ENCODE measurements at regions not wholly inside any gene's neighbourhood (a gene's known extent, or its start where the extent isn't known, plus 50 kb on each side); places are given as distances from the start of the nearest gene placed in this dataset.
"Not testable (repeated sequence)": the region's sequence is repeated elsewhere in the genome, so short reads cannot be mapped to it uniquely, and the experiment has no call there.

GRCh38 chr2:111412841-111413650, 292.3 kb downstream of the BCL2L11 start:
- in situ Hi-C loops (cut with MboI); DNase-seq: not testable (repeated sequence)
- WGBS, 2 experiments (ENCODE audit: low coverage in 1 of 2, low lambda C conversion rate in 2 of 2, missing lambda C conversion rate in 2 of 2): 93 to 94% methylated on average over 10 to 12 of the region's 12 CpGs

DNA sequence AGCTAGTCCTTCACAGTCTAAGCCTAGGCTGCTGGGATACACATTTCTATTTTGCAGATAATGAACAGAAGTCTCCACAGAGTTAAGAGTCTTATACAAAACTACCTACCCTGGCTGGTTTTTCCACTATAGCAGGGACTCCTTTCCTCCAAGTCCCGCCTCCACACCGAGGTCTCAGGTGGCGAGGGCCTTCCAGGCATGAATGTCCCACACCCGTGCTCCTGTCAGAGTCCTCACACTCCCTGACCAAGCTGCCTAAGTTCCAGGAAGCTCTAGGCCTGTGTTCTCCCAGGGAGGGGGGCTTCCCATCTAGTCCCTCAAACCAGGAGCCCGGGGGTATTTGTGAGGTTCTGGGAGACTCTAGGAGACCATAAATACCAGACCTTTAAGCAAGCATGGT, 293.2 kb downstream of the BCL2L11 start:
- H3K4me2 ChIP-seq (ENCODE audit: unreplicated experiment); H3K4me3 ChIP-seq; H3K9me2 ChIP-seq (ENCODE audit: insufficient read depth); H2AFZ ChIP-seq; H3K9ac ChIP-seq; H3K4me1 ChIP-seq (ENCODE audit: insufficient read depth); in situ Hi-C loops (cut with MboI); H3K27me3 ChIP-seq (replicated peaks; ENCODE audit: insufficient read depth); H3F3A ChIP-seq (ENCODE audit: insufficient read depth); H3K36me3 ChIP-seq (ENCODE audit: low read depth); H4K20me1 ChIP-seq (ENCODE audit: insufficient read depth); DNase-seq; H3K27ac ChIP-seq; H3K9me3 ChIP-seq (ENCODE audit: low read depth): not testable (repeated sequence)
- WGBS, 2 experiments (ENCODE audit: low coverage in 1 of 2, low lambda C conversion rate in 2 of 2, missing lambda C conversion rate in 2 of 2): 93 to 98% methylated on average over 5 of the region's 5 CpGs
- H3K79me2 ChIP-seq (ENCODE audit: insufficient read depth): peaks cover 34% of the 10 kb centered on the region

More at GRCh38 chr2:111412841-111413650, 292.3 kb downstream of the BCL2L11 start:
- not testable (repeated sequence) for H2AFZ ChIP-seq; H3K27ac ChIP-seq; H3K36me3 ChIP-seq (ENCODE audit: low read depth); H3K9me3 ChIP-seq (ENCODE audit: low read depth); H4K20me1 ChIP-seq (ENCODE audit: insufficient read depth); H3K4me3 ChIP-seq; H3F3A ChIP-seq (ENCODE audit: insufficient read depth); H3K4me2 ChIP-seq (ENCODE audit: unreplicated experiment); H3K9me2 ChIP-seq (ENCODE audit: insufficient read depth); H3K4me1 ChIP-seq (ENCODE audit: insufficient read depth); H3K27me3 ChIP-seq (replicated peaks; ENCODE audit: insufficient read depth); H3K9ac ChIP-seq
- peaks cover 31% of the 10 kb centered on the region for H3K79me2 ChIP-seq (ENCODE audit: insufficient read depth)

GRCh38 chr2:111415765-111416743, 295.3 kb downstream of the BCL2L11 start:
- H3K4me2 ChIP-seq (ENCODE audit: unreplicated experiment); H3K4me1 ChIP-seq (ENCODE audit: insufficient read depth); H2AFZ ChIP-seq; H3F3A ChIP-seq (ENCODE audit: insufficient read depth); DNase-seq; H3K27ac ChIP-seq; in situ Hi-C loops (cut with MboI); H3K9me3 ChIP-seq (ENCODE audit: low read depth); H3K9me2 ChIP-seq (ENCODE audit: insufficient read depth); H3K27me3 ChIP-seq (replicated peaks; ENCODE audit: insufficient read depth); H3K36me3 ChIP-seq (ENCODE audit: low read depth); H3K9ac ChIP-seq; H4K20me1 ChIP-seq (ENCODE audit: insufficient read depth); H3K4me3 ChIP-seq: not testable (repeated sequence)
- peaks cover 48% of the 10 kb centered on the region for H3K79me2 ChIP-seq (ENCODE audit: insufficient read depth)
- WGBS, 2 experiments (ENCODE audit: low coverage in 1 of 2, low lambda C conversion rate in 2 of 2, missing lambda C conversion rate in 2 of 2): 79 to 85% methylated on average over 14 to 17 of the region's 24 CpGs

- H3K9me2 ChIP-seq (ENCODE audit: insufficient read depth); H2AFZ ChIP-seq; H3F3A ChIP-seq (ENCODE audit: insufficient read depth); H3K27me3 ChIP-seq (replicated peaks; ENCODE audit: insufficient read depth); H3K4me1 ChIP-seq (ENCODE audit: insufficient read depth); H3K4me2 ChIP-seq (ENCODE audit: unreplicated experiment); H3K9ac ChIP-seq; H3K4me3 ChIP-seq; DNase-seq; in situ Hi-C loops (cut with MboI); H3K27ac ChIP-seq; H3K9me3 ChIP-seq (ENCODE audit: low read depth); H3K36me3 ChIP-seq (ENCODE audit: low read depth); H4K20me1 ChIP-seq (ENCODE audit: insufficient read depth): not testable (repeated sequence)
- peaks cover 53% of the 10 kb centered on the region for H3K79me2 ChIP-seq (ENCODE audit: insufficient read depth)
These were observed 296.3 kb downstream of the BCL2L11 start for GRCh38 chr2:111417026-111417425.

DNA sequence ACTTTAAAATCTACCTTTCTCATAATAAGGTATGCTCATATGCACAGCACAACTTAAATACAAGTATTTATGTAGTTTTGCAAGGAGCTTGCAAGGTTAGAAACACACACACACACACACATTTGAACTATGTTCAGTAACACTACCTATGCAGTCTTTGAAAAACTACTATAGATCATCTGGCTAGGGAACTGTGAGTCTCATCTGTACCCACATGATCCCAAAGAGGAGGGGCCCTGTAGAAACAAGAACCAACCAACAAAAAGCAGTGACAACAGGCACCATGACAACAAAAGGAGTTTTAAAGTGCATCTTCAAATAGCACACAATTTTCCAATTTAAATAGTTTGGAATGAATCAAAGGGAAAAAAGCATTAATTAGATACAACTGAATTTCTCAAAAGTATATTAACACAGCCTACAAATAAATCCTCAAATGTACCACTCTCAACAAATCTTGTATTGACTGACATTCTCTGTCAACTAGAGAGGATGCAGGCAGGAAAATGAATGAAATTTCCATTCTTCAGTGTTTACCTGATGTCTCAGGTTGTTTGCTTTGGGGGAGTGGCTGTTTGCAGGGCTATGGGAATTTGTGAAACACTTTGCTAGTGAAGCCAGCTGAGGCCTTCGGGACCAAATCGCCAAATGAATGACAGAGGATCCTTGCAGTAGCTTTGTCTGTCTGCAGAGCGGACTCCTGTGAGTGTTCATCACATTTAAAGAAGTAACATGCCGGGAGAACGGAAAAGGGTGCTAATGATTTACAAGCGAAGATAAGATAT, 297.6 kb downstream of the BCL2L11 start:
- H3K36me3 ChIP-seq (ENCODE audit: low read depth); H4K20me1 ChIP-seq (ENCODE audit: insufficient read depth); H2AFZ ChIP-seq; H3K9me2 ChIP-seq (ENCODE audit: insufficient read depth); H3F3A ChIP-seq (ENCODE audit: insufficient read depth); DNase-seq; H3K4me2 ChIP-seq (ENCODE audit: unreplicated experiment); H3K27ac ChIP-seq; H3K4me1 ChIP-seq (ENCODE audit: insufficient read depth); H3K27me3 ChIP-seq (replicated peaks; ENCODE audit: insufficient read depth); H3K4me3 ChIP-seq; H3K9me3 ChIP-seq (ENCODE audit: low read depth); in situ Hi-C loops (cut with MboI); H3K9ac ChIP-seq: not testable (repeated sequence)
- peaks cover 60% of the 10 kb centered on the region for H3K79me2 ChIP-seq (ENCODE audit: insufficient read depth)
- WGBS, 2 experiments (ENCODE audit: low coverage in 1 of 2, low lambda C conversion rate in 2 of 2, missing lambda C conversion rate in 2 of 2): 57 to 77% methylated on average over 3 to 4 of the region's 6 CpGs

DNA sequence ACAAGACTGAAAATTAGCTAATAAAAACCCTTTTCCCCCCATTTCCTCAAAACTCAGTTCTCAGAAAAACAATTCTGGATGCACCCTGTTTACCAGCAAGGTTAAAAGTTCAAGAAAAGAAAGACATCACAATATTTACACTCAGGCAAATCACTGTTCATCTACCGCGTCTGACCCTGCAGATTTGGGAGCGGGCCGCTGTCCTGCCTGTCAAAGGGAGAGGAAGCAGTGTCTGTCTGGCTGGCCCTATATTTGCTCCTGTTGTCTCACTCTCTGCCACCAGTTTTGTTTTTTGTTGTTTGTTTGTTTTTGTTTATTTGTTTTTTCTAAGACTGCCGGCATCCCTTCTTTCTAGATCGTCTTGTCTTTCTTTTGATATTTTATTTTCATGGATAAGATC, 299.4 kb downstream of the BCL2L11 start:
- H2AFZ ChIP-seq; H4K20me1 ChIP-seq (ENCODE audit: insufficient read depth); H3K9me3 ChIP-seq (ENCODE audit: low read depth); H3K27me3 ChIP-seq (replicated peaks; ENCODE audit: insufficient read depth); H3F3A ChIP-seq (ENCODE audit: insufficient read depth); H3K36me3 ChIP-seq (ENCODE audit: low read depth); H3K27ac ChIP-seq; H3K4me2 ChIP-seq (ENCODE audit: unreplicated experiment); H3K4me1 ChIP-seq (ENCODE audit: insufficient read depth); in situ Hi-C loops (cut with MboI); DNase-seq; H3K9me2 ChIP-seq (ENCODE audit: insufficient read depth); H3K4me3 ChIP-seq; H3K9ac ChIP-seq: not testable (repeated sequence)
- peaks cover 64% of the 10 kb centered on the region for H3K79me2 ChIP-seq (ENCODE audit: insufficient read depth)
- 91 to 96% methylated on average over 4 to 5 of the region's 6 CpGs for WGBS, 2 experiments (ENCODE audit: low coverage in 1 of 2, low lambda C conversion rate in 2 of 2, missing lambda C conversion rate in 2 of 2)

DNA sequence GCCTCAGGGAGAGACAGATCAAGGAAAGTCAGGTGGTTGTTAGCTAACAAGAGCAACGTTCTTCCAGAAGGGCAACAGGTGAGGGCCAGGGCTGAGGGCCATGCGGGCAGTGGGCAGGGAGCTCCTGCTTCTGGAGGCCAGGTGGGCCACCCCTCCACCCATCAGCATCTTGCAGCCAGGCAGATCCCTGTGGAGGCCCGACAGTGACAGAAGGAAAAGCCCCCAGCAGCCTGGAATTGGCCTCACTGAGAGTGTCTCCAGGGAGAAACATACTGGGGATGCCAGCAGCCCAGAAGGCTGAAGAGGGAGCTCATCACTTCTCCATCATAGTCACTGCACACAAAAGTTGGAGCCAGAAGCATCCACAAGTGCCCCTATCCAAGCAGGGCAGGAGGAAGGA, 300.1 kb downstream of the BCL2L11 start:
- H3K79me2 ChIP-seq (ENCODE audit: insufficient read depth): peaks cover 71% of the 10 kb centered on the region
- H3K4me2 ChIP-seq (ENCODE audit: unreplicated experiment); in situ Hi-C loops (cut with MboI); H3K9ac ChIP-seq; H3K36me3 ChIP-seq (ENCODE audit: low read depth); H3K9me2 ChIP-seq (ENCODE audit: insufficient read depth); H3K27ac ChIP-seq; DNase-seq; H3K4me1 ChIP-seq (ENCODE audit: insufficient read depth); H3K4me3 ChIP-seq; H3K9me3 ChIP-seq (ENCODE audit: low read depth); H3K27me3 ChIP-seq (replicated peaks; ENCODE audit: insufficient read depth); H2AFZ ChIP-seq; H3F3A ChIP-seq (ENCODE audit: insufficient read depth); H4K20me1 ChIP-seq (ENCODE audit: insufficient read depth): not testable (repeated sequence)
- 83 to 88% methylated on average over 3 of the region's 3 CpGs for WGBS, 2 experiments (ENCODE audit: low coverage in 1 of 2, low lambda C conversion rate in 2 of 2, missing lambda C conversion rate in 2 of 2)

All from GM23248 (cell line).